AG04449 (cell line): ENCODE measurements at regions not wholly inside any gene's neighbourhood (a gene's known extent, or its start where the extent isn't known, plus 50 kb on each side); places are given as distances from the start of the nearest gene placed in this dataset.
"Not testable (repeated sequence)": the region's sequence is repeated elsewhere in the genome, so short reads cannot be mapped to it uniquely, and the experiment has no call there.

Source experiments
- CTCF ChIA-PET: fragments of 350-600 bp; formaldehyde crosslinking; extraction: SDS; loops from one replicate; lab custom pipeline; 2021; ENCODE audit warnings: antibody characterized with exemption; lab: Yijun Ruan, JAX
- POLR2A ChIA-PET: fragments of 400-600, 350-600 bp; formaldehyde crosslinking; extraction: SDS; loops from one replicate; lab custom pipeline; 2020; ENCODE audit warnings: antibody characterized with exemption, inconsistent platforms; lab: Yijun Ruan, JAX
- DNase-seq: peaks from one replicate; pipeline ENCODE4 v3.0.0-alpha.2; 2010; ENCODE audit warnings: low read depth, low spot score
- H3K4me3 ChIP-seq: 2 replicates; pipeline ENCODE4 v1.5.1; 2011; ENCODE audit warnings: low read depth, mild to moderate bottlenecking, control low read depth, low read length
- TF ChIP-seq, protein P1 (sequence below): IDR thresholded peaks from one replicate; pipeline ENCODE4 v1.5.1; 2011; ENCODE audit warnings: mild to moderate bottlenecking, moderate library complexity, low read length, control low read depth, inconsistent platforms; ENCODE audit not compliant: insufficient read depth; ENCODE audit errors: missing control alignments

DNA sequence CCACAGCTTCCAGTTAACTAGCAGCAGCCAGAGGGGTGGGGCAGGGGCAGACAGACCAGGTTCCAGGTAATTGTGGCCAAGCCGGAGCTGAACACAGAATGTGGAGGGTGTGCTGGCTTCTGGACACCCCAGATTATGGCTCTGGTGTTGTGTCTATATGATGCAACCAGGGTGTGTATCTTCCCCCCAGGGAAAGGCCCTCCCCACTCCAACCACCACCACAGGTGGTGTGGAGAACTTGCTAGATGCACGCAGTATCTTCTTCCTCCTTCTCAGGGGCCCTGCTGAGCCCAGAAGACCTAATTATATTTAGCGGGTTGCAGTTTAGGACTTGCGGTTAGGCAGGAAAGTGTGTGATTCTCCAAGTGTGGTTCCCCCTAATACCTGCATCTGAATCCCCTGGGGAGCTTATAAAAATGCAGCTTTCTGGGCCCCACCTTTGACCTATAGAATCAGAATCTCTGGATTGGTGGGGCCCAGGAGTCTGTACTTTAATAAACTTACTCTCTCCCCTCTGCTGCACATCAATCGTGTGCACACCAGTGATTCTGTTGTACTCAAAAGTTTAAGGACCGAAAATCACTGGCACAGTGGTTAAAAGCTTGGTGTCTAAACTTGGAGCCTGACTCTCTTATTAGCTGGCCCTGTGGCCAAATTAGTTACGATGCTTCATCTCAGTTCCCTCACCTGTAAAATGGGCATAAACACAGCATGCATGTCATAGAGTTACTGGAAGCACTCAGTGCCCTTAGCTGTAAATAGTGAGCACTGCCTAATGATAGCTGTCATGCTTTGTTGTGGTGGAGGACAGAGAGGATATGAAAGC lies 379.1 kb upstream of the PROK2 start:
- DNase-seq, result no peak
- no peak overlapping the region for H3K4me3 ChIP-seq
- ChIA-PET CTCF (interaction anchor here (0.9 kb wide), 1 partner anchor 12 kb away, joined by 3 read pairs; no protein-coding TSS in a partner anchor), POLR2A (no interaction called here)
- TF ChIP-seq, protein P1, sequence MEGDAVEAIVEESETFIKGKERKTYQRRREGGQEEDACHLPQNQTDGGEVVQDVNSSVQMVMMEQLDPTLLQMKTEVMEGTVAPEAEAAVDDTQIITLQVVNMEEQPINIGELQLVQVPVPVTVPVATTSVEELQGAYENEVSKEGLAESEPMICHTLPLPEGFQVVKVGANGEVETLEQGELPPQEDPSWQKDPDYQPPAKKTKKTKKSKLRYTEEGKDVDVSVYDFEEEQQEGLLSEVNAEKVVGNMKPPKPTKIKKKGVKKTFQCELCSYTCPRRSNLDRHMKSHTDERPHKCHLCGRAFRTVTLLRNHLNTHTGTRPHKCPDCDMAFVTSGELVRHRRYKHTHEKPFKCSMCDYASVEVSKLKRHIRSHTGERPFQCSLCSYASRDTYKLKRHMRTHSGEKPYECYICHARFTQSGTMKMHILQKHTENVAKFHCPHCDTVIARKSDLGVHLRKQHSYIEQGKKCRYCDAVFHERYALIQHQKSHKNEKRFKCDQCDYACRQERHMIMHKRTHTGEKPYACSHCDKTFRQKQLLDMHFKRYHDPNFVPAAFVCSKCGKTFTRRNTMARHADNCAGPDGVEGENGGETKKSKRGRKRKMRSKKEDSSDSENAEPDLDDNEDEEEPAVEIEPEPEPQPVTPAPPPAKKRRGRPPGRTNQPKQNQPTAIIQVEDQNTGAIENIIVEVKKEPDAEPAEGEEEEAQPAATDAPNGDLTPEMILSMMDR, result no peak

DNA sequence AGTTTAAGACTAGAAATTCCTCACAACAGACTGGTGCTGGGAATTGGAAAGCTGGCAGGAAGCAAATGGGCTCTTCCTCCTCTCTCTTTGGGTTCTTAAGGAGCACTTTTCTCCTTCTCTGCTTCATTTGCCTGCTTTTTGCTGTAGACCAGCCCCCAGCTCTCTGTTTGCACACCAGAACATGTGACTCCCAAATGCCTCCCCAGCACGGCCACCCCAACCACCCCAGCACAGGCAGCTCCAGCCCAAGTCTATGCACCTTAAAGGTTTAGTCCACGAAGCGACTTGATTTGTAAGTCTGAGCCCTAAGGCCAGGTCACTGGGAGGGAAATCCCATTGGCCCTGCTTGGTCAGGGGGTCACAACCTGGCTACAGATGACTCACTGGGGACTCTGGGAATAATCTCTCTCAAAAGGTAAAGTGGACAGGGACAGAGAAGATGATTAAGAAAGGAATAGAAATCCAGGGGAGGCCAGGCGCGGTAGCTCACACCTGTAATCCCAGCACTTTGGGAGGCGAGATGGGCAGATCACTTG lies 377.8 kb upstream of the PROK2 start:
- H3K4me3 ChIP-seq, result no peak overlapping the region
- POLR2A ChIA-PET, result no interaction called here
- no peak for DNase-seq
- TF ChIP-seq, protein P1, result no peak
- CTCF ChIA-PET, result interaction anchor here (0.9 kb wide), 1 partner anchor 11 kb away, joined by 3 read pairs; no protein-coding TSS in a partner anchor

DNA sequence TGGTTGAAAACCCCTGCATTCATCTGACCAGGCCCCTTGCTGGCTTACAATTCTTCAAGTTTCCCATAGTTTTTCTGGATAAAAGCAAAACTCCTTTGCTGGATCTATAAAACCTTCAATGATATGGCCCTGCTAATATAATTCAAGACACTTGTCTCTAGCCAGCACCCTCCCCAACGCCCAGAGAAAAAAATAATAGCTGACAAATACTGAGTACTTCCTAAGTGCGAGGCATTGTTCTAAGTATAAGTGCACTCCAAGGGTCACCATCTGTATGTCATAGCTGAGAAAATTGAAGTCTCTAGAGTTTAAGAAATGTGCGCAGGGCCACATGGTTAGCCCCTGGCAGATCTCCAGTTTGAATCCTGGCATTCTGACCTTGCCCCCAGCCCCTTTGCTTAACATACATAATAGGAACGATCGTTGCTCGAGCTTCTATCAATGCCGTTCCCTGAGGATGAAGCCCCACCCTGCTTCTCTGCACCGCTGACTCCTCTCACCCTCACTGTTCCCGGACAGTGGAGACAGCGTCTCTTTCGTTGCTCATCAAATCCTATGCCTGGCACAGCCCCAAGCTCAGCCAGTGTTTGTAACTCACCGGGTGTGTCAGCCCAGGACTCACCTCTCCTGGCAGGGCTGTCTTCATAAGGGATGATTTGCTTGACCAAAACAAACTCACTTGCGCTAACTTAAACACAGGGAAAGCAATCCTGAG lies 377.1 kb upstream of the PROK2 start:
- TF ChIP-seq, protein P1, result no peak
- DNase-seq, result no peak
- no peak overlapping the region; the same call in 1 of the 2 replicates for H3K4me3 ChIP-seq
- ChIA-PET CTCF (no interaction called here), POLR2A (no interaction called here)

DNA sequence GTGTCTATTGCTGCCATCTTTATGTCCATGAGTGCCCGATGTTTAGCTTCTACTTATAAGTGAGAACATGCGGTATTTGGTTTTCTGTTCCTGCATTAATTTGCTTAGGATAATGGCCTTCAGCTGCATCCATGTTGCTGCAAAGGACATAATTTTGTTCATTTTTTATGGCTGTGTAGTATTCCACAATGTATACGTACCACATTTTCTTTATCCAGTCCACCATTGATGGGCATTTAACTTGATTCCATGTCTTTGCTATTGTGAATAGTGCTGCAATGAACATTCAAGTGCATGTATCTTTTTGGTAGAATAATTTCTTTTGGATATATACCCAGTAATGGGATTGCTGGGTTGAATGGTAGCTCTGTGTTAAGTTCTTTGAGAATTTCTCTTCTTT lies 376.3 kb upstream of the PROK2 start:
- CTCF ChIA-PET, DNase-seq, POLR2A ChIA-PET, H3K4me3 ChIP-seq: not testable (repeated sequence)

DNA sequence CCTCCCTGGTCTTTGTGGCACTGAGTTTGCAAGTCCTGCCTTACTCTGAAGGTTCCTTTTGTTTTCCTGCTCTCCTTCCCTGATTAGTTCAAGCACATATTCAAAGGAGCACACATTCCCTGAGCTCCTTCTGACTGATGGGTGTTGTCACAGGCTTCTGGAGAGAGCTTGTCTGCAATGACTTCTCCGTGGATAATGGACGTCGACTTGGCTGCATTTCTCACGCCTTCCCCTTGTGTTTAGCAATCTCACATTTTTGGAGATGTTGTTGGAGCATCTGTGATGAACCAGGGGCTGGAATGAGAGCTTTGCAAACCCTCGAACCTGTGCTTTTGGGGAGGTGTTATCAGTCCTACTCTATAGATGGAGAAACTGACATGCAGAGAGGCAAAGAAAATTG lies 375.4 kb upstream of the PROK2 start:
- POLR2A ChIA-PET, result no interaction called here
- CTCF ChIA-PET, result no interaction called here
- no peak for DNase-seq
- H3K4me3 ChIP-seq, result no peak overlapping the region
- TF ChIP-seq, protein P1, result no peak

DNA sequence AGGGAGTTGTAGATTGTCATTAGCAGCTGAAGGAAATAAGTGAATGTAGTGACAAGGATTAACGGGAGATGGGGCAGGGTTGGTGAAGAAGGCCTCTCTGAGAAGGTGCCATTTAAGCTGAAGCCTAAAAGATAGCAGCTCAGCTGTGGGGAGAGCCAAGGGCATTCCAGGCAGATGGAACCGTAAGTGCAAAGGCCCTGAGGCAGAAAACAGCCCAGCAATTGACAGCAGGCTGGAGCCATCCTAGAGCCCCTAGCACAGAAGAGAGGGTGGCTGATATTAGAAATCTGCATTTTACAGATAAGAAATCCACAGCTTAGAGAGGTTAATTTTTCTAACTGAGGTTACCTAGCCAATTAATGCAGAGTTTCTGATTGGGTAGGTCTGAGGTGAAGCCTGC lies 374.5 kb upstream of the PROK2 start:
- TF ChIP-seq, protein P1, result no peak
- no peak overlapping the region for H3K4me3 ChIP-seq
- DNase-seq, result no peak
- POLR2A ChIA-PET, result no interaction called here
- CTCF ChIA-PET, result interaction anchor here (0.7 kb wide), 1 partner anchor 662 kb away, joined by 3 read pairs; no protein-coding TSS in a partner anchor
